Glomerular visceral epithelial cell (primary cell): ENCODE measurements at regions not wholly inside any gene's neighbourhood (a gene's known extent, or its start where the extent isn't known, plus 50 kb on each side); places are given as distances from the start of the nearest gene placed in this dataset.
"Not testable (repeated sequence)": the region's sequence is repeated elsewhere in the genome, so short reads cannot be mapped to it uniquely, and the experiment has no call there.

Source experiments
- DNase-seq: peaks from one replicate; pipeline ENCODE4 v3.0.0-alpha.2; 2016; ENCODE audit errors: extremely low spot score

DNA sequence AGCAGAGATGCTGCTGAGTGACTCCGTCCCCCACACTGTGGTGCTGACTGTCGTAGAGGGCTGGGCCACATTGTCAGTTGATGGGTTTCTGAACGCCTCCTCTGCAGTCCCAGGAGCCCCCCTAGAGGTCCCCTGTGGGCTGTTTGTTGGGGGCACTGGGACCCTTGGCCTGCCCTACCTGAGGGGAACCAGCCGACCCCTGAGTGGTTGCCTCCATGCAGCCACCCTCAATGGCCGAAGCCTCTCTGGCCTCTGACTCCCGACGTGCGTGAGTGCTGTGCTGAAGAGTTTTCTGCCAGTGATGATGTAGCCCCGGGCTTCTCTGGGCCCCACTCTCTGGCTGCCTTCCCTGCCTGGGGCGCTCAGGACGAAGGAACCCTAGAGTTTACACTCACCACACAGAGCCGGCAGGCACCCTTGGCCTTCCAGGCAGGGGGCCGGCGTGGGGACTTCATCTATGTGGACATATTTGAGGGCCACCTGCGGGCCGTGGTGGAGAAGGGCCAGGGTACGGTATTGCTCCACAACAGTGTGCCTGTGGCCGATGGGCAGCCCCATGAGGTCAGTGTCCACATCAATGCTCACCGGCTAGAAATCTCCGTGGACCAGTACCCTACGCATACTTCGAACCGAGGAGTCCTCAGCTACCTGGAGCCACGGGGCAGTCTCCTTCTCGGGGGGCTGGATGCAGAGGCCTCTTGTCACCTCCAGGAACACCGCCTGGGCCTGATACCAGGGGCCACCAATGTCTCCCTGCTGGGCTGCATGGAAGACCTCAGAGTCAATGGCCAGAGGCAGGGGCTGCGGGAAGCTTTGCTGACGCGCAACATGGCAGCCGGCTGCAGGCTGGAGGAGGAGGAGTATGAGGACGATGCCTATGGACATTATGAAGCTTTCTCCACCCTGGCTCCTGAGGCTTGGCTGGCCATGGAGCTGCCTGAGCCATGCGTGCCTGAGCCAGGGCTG is 181.1 kb downstream of the TBC1D2B start:
- DNase-seq, result not testable (repeated sequence)

DNA sequence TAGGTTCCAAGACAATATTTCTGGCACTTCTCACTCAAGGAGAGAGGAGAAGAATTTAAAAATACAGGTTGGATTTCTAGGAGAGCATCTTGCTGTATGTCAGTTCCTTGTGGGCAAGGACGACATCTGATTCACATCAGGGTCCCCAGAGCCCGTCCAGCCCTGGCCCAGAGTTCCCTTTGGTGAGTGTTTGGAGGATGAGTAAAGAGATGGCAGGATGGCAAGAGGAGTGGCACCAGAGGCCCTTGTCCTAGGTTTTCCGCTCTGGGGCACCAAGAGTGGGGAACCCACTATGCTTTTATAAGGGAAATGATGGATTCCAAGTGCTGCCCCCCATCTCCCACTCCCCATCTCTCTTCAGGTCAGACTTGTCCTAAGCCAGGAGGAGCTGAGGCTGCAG is 181.8 kb downstream of the TBC1D2B start:
- DNase-seq, result no peak

DNA sequence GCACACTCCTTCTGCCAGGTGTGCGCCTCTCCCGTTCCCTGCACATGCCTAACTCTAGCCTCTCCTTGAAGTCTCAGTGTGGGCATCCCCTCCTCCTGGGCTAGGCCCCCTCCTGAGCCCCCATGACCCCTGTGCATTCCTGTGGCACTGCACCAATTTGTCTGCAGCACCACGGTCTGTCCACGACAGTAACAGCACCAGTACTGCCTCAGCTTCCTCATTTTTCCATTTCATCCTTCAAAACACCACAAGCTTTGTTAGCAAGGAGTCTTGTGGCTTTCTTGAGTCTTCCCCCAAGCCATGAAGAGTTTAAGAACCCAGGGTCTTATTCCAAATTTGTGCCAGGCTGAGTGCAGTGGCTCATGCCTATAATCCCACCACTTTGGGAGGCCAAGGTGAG is 182.4 kb downstream of the TBC1D2B start:
- DNase-seq, result not testable (repeated sequence)

DNA sequence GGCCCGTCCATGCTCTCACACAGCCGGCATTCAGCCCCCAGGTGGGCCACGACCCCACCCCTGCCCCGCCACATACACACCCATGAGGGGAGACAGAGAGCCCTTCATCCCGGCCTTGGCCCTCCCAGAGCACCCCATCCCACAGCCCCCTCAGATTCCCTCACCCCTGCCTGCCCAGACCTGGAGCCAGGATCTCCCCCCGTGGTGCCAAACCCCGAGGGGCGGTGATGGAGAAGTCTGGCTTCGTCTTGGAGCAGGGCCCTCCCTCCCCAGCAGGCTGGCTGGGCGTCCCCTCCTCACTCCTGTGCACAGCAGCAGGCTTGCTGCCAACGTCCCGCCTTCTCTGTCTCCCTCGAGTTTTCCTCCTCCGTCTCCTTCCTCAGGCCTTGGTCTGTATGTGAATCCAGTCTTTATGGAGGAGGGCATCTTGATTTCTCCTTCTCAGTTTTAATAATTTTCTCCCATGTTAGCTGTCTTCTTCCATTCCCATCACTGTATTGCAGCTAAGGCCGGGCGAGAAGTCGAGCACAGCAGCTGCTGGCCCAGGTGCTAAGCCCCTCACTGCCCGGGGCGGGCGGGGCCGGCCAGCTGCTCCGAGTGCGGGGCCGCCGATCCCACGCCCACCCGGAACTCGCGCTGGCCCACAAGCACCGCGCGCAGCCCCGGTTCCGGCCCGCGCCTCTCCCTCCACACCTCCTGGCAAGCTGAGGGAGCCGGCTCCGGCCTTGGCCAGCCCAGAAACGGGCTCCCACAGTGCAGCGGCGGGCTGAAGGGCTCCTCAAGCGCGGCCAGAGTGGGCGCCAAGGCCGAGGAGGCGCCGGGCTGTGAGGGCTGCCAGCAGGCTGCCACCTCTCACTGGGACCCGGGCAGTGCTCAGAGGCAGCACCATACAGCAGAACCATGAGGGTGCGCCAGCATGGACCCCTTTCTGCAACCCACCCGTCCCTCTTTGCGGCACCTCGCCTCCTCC is 183.6 kb downstream of the TBC1D2B start:
- not testable (repeated sequence) for DNase-seq

DNA sequence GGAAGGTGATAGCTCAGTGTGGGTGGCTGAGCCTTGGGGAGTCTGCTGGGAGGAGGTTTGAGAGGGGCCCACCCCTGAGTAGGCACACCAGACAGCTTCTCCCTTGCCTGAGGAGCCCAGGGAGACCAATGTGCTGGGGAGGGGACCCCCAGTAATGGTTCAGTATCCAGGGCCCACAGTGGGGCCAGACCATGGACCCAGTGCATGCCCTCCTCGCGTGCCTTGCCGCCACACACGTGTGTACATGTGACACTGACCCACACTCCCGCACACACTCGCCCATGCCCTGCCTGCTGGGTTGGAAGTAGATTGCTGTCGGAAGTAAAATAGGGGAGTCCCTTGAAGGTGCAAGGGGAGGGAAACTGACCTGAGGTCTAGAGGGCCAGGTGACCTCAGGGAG is 184.3 kb downstream of the TBC1D2B start:
- not testable (repeated sequence) for DNase-seq

DNA sequence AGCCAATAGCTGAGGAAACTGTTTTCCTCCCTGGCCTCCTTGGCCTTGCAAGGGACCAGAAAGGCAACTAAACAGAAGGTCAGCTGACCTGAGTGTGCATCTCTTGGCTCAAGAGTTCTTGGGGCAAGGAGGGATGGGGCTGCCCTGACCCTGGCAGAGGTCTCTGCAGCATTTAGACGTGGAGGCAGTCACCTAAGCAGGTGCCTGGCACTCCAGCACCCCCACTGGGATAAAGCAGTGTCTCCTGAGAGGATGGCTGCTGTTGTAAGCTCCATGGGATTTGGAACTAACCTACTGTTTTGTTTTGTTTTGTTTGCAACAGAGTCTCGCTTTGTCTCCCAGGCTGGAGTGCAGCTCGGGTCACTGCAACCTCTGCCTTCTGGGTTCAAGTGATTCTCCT is 185.2 kb downstream of the TBC1D2B start:
- DNase-seq, result no peak

DNA sequence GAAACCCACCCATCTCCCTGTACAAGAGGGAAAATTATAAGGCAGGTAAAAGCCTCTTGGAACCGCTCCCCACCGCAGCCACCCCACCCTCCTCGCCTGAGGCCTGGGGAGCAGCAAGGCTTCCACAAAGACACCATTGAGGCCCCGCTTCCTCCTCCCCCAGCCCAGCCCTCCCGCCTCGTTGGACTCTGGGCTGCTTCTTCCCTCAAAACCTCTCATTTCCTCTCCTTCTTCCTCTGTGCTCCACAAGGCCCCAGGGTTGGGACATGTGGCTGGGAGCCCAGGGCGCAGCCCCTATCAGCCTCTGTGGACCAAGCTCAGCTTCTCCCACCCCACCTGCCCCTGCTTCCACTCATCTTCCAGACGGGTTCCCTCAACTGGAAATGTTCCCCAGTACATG is 185.6 kb downstream of the TBC1D2B start:
- not testable (repeated sequence) for DNase-seq

DNA sequence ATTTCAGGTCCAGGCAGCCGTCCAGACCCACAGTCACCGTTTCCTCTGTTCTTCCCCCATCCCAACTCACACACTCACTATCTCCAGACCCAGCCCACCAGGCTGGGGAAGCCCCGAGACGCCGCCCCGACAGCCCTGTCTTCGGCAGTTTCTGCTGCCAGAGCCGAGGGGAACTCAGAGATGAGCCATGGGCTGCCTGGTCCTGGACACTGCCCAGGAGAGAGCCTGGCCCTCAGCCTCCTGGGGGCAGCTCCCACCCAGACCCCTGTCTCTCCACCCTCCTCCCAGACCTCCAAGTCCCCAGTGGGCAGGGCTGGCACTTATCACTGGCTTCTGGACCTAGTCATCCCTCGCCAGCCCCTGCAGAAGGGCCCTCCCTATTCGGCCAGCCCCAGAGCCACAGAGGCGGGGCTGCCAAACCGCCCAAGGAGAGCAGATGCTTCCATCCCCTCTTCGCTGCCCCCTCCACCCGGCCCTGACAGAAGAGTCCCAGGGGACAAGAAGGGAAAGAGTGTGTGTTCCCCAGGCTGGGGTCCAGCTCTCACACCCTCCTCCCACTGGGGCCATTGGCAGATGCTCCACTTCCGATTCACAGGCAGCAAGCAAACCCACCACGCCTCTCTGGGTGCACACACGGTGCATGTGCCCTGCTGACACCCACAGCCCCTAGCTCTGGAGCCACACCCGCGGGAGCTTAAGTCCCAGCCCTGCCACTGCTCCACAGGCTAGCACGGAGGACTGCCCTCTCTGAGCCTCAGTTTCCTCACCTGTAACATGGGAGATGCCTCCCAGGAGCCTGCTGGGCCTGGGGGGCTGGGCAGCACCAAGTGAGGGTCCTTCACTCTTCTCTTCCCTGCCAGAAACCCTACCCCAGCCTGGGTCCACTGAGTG is 186.4 kb downstream of the TBC1D2B start:
- not testable (repeated sequence) for DNase-seq

DNA sequence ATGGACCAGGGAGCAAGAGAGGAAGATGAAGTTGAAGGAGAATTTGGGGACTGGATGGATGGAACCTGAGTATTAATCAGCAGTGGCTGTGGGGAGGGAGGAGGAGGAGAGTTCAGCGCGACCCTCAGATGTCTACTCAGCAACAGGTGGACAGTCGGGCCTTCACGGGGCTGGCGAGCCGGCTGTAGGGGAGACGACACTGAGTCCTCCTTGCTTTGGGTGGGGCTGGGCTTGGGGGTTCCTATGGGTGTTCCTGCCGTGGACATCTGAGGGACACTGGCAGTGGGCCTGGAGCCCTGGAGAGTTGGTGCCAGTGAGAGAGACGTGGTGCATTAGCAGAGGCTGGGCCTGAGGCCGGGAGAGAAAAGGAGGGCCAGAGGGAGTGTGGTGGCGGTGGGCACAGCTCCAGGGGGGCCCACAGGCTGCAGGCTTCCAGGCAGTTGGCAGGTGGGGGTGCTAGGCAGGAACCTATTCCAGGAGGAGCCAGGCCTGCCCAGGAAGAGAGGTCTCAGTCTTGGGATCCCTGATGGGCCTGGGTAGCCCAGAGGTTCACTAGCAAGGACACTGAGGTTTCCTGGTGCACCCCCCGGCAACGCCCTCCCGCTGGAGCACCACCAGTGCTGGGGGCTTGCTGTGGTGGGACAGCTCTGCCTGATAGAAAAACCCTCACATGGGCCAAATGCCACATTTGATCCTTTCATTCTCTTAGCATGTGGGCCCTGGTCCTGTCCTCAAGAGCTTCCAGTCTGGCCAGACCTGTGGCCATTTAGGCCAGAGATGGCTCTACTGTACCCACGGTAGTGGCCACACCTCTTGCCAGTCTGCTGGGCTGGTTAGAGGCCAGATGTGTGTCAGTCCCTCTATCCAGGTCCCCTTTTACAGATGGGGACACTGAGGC is 187.4 kb downstream of the TBC1D2B start:
- DNase-seq, result not testable (repeated sequence)

DNA sequence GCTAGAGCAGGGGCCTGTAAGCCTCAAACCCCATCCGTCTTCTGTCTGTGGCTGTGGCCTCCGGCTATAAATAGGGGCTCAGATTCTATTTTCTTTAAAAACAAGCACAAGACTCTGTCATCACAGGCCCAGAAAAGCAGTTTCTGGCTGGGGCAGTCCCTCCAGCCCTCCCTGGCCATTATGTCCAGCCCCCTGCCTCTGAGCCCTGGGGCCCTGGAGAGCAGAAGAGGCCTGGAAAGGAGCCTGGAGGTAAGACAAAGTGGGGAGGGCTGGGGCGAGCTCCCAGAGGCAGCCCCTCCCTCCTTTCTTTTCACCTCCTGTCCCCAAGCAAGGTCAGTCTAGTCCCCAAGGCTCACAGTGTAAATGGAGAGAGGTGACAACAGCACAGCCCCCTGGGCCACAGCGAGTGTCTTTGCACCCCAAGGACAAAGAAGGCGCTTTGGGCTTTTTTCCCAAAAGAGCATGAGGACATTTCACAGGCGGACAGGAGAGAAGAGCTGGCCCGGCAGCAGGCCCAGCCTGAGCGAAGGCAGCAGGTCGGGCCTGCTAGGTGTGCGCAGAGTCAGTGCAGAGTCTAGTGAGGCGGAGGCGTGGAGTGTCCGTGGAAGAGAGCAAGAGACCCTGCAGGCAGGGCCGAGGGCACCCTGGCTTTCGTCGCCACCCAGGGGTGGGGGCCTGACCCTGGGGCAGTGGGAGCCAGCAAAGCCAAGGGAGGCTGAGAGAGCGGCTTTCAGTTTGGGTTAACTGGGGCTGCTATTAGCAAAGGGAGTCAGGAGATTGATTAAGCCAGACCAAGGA is 188.3 kb downstream of the TBC1D2B start:
- no peak for DNase-seq

DNA sequence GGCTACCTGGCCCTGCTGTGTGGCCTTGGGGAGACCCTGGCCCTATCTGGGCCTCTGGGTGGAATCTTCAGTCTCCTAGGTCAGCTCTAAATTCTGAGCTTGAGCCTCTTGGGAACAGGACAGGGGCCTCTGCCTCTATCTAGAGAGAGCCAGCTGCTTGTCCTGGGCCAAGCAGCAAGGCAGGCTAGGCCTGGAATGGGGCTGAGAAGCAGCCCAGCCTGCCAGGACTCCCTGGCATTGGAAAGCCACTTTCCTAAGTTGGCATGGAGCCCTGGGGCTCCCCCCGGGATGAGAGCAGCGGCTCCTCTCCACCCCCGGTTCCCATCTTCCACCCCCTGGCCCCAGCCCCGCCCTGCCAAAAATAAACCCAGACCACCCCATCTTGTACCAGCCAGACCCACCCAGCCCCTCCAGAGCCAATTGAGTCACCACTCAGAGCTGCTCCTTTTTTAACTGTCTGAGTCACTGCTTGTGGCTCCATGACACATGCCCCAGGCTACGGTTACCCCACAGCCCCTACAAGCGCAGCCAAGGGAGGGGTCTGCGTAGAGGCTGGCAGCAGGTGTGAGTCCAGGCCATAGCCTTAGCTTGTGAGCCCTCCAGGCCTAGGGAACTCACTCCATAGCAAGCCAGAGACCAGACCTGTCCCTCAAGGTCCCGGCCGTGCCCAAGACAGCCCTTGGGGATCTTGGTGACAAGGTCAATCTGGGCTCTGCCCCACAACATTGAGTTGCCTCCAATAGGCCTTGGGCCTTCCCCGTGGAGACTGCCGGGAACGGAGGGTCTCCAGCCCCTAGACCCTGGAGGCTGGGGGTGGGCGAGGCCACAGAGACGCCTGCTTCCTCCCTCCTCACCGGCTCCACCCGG is 189.7 kb downstream of the TBC1D2B start:
- not testable (repeated sequence) for DNase-seq

DNA sequence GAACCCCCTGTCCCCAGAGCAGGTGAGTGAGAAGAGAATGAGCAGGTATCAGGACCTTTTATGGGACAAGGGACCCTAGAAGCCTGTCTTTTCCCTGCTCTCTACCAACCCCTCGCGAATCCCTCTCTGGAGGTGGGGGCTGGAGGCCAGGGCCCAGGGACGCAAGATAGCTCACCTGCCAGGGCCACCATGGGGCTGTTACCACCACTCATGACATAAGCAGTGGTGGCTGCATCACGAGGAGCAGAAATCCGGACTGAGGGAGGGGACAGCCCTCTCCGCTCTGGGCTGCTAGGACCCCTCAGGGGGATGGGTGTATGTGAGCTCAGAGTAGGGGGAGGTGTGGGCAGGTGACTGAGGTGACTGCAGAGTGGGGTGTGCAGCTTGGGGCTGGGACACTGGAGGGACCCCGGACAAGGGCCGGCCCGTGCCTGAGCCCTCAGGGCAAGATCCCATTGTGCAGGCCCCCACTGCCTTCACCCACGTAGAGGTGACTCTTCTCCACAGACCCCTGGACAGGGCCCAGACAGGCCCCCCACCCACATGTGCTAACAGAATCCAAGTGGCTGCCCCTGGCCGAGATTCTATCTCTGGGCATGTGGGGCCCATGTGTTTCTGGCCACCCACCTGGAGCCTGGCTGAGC is 190.6 kb downstream of the TBC1D2B start:
- no peak for DNase-seq

DNA sequence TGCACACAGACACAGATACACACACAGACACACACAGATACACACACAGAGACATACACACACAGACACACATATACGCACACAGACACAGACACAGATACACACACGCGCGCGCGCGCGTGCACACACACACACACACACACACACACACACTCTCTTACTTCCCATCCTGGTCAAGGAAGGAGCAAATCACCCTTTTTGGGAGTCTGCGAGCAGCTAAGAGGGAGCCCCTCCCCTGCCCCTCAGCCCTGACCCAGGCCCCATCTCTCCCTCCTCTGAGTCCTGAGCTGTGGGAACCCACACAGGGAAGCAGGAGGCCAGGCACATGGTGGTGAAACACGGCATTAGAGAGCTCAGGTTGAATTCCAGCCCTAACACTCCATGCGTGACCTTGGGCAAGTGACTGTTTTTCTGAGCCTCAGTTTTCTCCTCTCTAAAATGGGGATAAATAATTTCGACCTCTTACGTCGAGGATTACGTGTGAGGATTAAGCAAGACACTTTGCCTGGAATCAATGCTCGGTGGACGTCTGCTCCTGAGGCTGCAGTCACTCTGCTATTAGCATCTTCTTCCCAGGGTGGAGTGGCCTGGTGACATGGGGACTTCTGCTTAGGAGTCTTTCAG is 191.5 kb downstream of the TBC1D2B start:
- not testable (repeated sequence) for DNase-seq

DNA sequence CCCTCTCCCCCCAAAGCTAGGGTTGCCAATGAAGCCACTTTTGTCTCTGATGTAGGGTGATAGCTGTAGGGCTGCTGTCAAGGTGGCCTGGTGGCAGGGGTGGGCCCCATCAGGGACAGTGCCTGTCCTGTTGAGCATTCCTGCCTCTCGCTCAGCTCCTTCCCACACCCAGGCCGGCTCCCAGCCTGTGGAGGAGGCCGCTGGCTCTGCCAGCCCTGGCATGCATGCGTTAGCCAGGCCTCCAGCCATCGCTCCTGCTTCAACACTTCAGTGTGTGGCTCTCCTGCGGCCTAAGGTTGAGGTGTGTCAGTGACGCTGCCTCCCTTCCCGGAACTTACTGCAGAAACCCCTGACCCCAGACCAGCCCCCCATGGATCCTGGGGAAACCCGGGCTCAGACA is 194.5 kb downstream of the TBC1D2B start:
- DNase-seq, result not testable (repeated sequence)

DNA sequence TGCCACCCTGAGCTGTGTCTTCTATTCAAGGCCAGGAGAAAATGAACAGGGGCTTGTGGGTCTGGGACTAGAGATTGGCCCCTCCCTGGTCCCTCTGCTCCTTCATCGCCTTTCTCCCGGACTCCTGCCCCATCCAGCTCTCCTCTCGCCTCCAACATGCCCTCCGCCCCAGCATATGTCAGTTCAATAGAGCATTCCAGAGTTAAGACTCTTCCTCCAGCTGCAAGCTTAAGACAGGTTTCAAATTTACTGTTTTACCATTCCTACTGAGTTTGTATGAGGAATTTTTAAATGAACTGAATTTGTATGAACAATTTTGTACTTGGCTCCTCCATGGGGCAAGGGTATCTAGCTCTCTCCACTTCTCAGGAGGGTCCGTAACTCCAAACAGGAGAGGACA is 195.6 kb downstream of the TBC1D2B start:
- DNase-seq, result no peak

DNA sequence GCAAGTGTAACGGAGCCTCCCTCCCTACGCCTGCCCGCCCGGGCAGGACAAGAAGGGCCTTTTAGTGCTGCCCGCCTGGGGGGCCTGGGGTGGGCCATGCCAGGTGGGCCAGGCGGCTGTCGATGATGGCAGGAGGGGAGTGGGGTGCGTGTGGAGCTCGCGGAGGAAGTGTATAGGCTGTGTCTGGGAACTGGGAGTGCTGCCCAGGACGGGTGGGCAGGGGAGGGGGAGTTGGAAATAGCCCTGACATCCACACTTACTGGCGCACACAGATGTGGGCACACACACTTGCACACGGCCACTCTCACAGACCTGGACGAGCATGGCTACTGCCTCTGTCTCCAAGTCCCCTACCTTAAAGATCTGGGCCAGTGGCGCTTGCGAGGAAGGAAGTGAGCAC is 196.0 kb downstream of the TBC1D2B start:
- DNase-seq, result not testable (repeated sequence)

DNA sequence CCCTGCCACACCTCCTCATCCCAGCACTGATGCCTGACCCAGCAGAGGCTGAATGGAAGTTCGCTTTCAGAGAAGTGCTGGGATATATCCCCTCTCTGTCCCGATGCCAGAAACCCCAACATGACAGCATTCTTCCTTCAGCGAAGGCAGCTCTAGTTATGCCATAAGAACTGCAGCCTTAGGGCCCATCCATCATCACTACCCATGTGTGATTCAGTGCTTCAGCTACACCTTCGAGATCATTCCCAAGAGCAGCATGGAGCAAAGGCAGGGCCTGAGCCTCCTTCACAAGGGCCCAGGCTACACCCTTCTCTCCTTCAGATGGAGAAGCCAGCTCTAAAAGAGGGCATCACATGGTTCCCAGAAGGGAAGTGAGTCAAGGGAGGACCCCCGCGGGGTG is 198.0 kb downstream of the TBC1D2B start:
- DNase-seq, result not testable (repeated sequence)
